ENCODE measurements at regions not wholly inside any gene's neighbourhood (a gene's known extent, or its start where the extent isn't known, plus 50 kb on each side); places are given as distances from the start of the nearest gene placed in this dataset.

- H3K9ac ChIP-seq (ENCODE audit: low read length in 3 of 3): no peak overlapping the region
- H3K4me1 ChIP-seq (ENCODE audit: control insufficient read depth in 2 of 3, insufficient read depth in 2 of 3, low read depth in 1 of 3, low read length in 3 of 3): no peaks in the 10 kb centered on the region
- H3K27ac ChIP-seq (ENCODE audit: low read depth in 2 of 2, low read length in 2 of 2): no peak overlapping the region
- no peak overlapping the region for H3K4me3 ChIP-seq (ENCODE audit: low read length in 3 of 3)
- peaks cover 6% of the 10 kb centered on the region for H3K27me3 ChIP-seq (ENCODE audit: control insufficient read depth, insufficient read depth, low read length)
- TF ChIP-seq, protein P1, sequence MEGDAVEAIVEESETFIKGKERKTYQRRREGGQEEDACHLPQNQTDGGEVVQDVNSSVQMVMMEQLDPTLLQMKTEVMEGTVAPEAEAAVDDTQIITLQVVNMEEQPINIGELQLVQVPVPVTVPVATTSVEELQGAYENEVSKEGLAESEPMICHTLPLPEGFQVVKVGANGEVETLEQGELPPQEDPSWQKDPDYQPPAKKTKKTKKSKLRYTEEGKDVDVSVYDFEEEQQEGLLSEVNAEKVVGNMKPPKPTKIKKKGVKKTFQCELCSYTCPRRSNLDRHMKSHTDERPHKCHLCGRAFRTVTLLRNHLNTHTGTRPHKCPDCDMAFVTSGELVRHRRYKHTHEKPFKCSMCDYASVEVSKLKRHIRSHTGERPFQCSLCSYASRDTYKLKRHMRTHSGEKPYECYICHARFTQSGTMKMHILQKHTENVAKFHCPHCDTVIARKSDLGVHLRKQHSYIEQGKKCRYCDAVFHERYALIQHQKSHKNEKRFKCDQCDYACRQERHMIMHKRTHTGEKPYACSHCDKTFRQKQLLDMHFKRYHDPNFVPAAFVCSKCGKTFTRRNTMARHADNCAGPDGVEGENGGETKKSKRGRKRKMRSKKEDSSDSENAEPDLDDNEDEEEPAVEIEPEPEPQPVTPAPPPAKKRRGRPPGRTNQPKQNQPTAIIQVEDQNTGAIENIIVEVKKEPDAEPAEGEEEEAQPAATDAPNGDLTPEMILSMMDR (IDR thresholded peaks at IDR 0.05; ENCODE audit: borderline replicate concordance, extremely low read depth, insufficient read depth): no peak
- H3K9me3 ChIP-seq (ENCODE audit: control insufficient read depth in 2 of 3, insufficient read depth in 1 of 3, low read length in 3 of 3): no peaks in the 10 kb centered on the region
- no peaks in the 10 kb centered on the region for H3K36me3 ChIP-seq (ENCODE audit: control insufficient read depth in 2 of 3, insufficient read depth in 3 of 3, low read length in 3 of 3)
- DNase-seq: peak in 1 of 5 donors; percentile 31
- intact Hi-C loops (cut with DNase I): no loop called here
- FAIRE-seq: no peak
Observed at GRCh38 chr14:104319491-104320241, 181.3 kb downstream of the KIF26A start.

GRCh38 chr14:104320611-104321086 is 182.3 kb downstream of the KIF26A start:
- no peaks in the 10 kb centered on the region for H3K9me3 ChIP-seq (ENCODE audit: control insufficient read depth in 2 of 3, insufficient read depth in 1 of 3, low read length in 3 of 3)
- H3K4me3 ChIP-seq (ENCODE audit: low read length in 3 of 3): no peak overlapping the region
- TF ChIP-seq, protein P1 (IDR thresholded peaks at IDR 0.05; ENCODE audit: borderline replicate concordance, extremely low read depth, insufficient read depth): no peak
- peaks cover 6% of the 10 kb centered on the region for H3K27me3 ChIP-seq (ENCODE audit: control insufficient read depth, insufficient read depth, low read length)
- no peak for FAIRE-seq
- intact Hi-C loops (cut with DNase I): no loop called here
- no peaks in the 10 kb centered on the region for H3K4me1 ChIP-seq (ENCODE audit: control insufficient read depth in 2 of 3, insufficient read depth in 2 of 3, low read depth in 1 of 3, low read length in 3 of 3)
- no peak overlapping the region for H3K9ac ChIP-seq (ENCODE audit: low read length in 3 of 3)
- peak in 2 of 5 donors; percentile 2 to 45 for DNase-seq
- no peaks in the 10 kb centered on the region for H3K36me3 ChIP-seq (ENCODE audit: control insufficient read depth in 2 of 3, insufficient read depth in 3 of 3, low read length in 3 of 3)
- H3K27ac ChIP-seq (ENCODE audit: low read depth in 2 of 2, low read length in 2 of 2): no peak overlapping the region

GRCh38 chr14:104321088-104321801 is 182.9 kb downstream of the KIF26A start:
- Histone ChIP-seq H3K27ac (ENCODE audit: low read depth in 2 of 2, low read length in 2 of 2) (no peak overlapping the region), H3K9me3 (ENCODE audit: control insufficient read depth in 2 of 3, insufficient read depth in 1 of 3, low read length in 3 of 3) (no peaks in the 10 kb centered on the region), H3K9ac (ENCODE audit: low read length in 3 of 3) (no peak overlapping the region), H3K27me3 (ENCODE audit: control insufficient read depth, insufficient read depth, low read length) (peaks cover 6% of the 10 kb centered on the region), H3K4me1 (ENCODE audit: control insufficient read depth in 2 of 3, insufficient read depth in 2 of 3, low read depth in 1 of 3, low read length in 3 of 3) (no peaks in the 10 kb centered on the region), H3K36me3 (ENCODE audit: control insufficient read depth in 2 of 3, insufficient read depth in 3 of 3, low read length in 3 of 3) (no peaks in the 10 kb centered on the region), H3K4me3 (ENCODE audit: low read length in 3 of 3) (no peak overlapping the region)
- TF ChIP-seq, protein P1 (IDR thresholded peaks at IDR 0.05; ENCODE audit: borderline replicate concordance, extremely low read depth, insufficient read depth): no peak
- FAIRE-seq (no peak), DNase-seq (peak in 2 of 5 donors; percentile 19 to 37)
- intact Hi-C loops (cut with DNase I): no loop called here
